Activated effector memory CD4-positive, alpha-beta T cell treated with Interleukin-2 at 50 U/mL for 16 hours (primary cell): ENCODE measurements at regions not wholly inside any gene's neighbourhood (a gene's known extent, or its start where the extent isn't known, plus 50 kb on each side); places are given as distances from the start of the nearest gene placed in this dataset.
"Not testable (repeated sequence)": the region's sequence is repeated elsewhere in the genome, so short reads cannot be mapped to it uniquely, and the experiment has no call there.

Source experiments
- DNase-seq: peaks from one replicate; pipeline ENCODE4 v3.0.0-alpha.2; 2020

DNA sequence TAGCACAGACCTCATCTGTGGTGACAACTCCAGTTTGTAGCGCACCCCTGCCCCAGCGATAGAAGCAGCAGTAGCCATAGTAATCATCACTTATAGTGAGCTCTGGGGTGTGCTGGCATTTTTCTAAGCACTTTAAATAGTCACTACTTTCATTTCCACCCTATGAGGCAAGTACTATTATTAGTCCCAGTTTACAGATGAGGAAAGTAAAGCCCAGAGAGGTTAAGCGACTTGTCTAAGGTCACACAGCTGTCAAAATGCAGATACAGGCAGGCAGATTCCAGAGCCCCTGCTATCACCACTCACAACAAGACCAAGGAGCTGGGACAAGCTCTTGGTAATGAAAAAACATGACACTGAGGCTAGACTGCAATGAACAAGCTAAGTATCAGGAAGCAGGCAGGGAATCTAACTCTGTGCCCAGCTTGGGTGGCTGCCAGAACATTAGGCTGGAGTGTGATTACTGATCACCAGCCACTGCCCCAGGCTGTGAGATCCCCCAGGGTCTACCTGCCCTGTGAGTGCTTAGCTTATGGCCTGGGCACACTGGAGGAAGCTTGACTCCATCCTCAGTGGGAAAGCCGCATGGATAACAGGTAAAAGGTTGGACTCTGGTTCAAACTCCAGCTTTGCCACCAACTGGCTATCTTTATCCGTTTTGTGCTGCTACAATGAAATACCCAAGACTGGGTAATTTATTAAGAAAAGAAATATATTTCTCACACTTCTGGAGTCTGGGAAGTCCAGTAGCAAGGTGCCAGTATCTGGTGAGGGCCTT is 561.1 kb downstream of the MN1 start:
- DNase-seq: no peak

DNA sequence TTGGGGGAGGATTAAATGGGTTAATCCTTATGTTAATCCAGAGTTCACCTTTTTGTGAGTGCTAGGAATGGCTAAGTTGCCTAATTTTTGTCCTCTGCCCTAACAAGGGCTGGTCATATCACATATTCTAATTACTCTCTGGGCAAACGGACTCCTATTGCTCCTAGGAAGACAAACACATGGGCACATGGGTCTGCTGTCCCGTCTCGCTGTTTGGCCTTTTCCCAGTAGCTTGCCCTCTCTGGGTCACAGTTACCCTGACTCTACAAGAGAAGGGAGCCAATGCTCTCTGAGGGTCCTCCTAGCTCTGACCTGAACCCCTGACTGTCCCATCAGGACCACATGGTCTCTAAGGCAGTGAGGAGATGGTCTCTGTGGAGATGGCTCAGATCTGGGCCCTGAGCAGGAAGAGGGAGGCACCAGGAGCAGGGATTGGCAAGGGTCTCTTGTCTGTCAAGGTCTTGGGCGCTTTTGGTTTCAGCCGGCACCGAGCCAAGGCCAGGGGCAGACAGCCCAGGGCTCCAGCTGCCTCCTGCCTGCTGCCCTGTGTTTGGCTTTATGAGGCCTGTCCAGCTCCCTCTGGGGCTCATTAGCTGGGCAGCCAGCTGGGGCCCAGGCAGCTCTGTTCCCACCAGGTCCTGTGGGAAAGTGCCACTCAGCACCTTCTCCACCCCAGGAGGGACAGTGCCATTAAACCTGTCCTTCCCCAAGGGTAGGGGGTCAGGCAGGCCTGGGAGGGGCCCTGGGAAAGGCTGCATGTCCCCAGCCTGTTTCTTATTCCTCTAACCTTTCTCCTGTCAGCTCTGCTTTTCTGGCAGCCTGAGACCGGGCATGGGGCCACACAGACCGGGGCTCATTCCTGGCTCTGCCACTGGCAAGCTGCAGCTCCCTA is 559.9 kb downstream of the MN1 start:
- DNase-seq: no peak

DNA sequence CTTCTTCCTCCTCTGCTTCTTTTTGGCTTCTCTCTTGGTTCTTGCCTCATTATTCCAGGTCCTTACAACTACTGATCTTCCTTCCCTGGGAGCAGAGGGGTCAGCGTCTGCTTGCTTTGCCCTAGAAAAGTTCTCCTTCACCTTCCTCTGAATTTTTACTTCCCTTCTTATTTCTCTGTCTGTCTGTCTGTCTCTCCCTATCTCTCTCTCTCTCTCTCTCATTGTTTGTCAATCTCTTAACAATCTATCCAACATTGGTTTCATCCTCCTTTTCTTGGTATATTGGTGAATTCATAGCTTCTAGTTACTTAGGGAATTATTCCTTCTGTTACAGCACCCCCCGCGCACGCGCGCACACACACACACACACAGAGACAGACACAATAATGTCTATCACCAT is 559.1 kb downstream of the MN1 start:
- no peak for DNase-seq

DNA sequence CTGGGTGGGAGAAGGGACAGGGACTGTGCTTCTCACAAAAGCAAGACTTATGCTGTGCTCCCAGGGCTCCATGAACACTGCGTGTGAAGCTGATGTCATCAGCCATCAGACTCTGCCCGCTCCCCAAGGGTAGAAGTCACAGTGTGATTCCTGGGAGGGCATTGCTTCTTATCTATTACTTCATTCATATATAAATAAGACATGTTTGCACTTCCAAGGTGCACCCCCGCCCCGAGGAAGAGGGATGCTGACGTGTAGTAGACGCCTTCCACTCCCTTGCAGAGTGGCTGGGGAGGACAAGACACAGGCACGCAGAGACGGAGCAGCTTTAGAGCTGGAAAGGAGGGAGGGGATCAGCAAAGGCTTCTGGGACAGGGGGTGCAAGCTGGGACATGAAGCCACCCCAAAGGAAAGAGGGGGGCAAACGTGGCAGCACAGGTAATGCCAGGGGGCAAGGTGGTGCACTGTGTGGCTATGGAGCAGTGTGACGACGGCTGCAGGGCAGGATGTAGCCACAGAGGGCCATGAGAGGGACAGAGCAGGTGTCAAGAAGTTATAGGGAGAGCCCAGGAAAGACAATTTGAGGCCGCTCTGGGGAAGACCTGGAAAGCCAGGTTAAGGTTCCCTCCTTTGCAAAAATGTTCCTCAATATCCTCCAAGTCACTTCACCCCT is 558.5 kb downstream of the MN1 start:
- no peak for DNase-seq

DNA sequence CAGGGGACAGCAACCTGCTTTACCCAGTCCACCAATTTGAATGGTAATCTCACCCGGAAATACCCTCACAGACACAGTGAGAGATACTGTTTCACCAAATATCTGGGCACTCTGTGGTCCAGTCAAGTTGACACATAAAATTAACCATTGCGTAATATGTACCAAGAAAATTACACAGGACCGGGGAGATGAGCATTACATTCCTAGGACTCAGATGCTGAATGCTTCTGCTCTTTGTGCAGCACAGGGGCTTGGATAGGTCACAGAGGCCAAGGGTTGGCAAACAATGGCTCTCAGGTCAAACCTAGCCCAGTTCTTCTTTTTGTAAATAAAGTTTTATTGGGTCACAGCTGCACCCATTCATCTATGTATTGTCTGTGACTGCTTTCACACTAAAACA is 557.2 kb downstream of the MN1 start:
- DNase-seq: no peak

DNA sequence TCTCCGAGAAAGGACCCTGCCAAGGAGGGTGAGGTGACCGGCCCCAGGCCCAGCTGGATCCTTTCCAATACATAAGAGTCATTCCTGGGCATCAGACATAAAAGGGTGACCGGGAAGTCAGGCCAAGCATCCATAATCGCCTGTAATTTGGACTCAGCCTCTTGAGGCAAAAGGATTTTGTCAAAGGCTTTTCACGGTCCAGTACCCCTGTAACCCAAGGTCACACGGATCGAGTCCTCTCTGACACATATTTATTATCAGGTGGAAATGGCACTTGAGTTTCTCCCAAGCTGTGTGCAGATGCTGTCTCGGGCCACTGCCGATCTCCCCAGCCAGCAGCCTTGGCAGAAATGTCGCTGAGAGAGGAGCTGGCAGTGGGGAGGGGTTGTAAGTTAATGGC is 556.5 kb downstream of the MN1 start:
- DNase-seq: no peak

DNA sequence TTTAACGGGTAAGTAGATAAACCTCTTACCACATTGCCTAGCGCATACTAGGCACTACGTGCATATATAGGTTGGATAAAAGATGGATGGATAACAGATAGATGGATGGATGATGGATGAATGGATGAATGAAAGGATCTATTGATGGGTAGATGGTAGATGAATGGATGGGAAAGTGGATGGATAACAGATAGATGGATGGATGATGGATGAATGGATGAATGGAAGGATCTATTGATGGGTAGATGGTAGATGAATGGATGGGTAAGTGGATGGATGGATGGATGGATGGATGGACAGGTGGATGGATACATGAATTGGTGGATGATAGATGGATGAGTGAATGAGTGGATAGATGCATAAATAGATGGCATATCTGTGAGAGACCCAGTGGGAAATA is 555.0 kb downstream of the MN1 start:
- no peak for DNase-seq

DNA sequence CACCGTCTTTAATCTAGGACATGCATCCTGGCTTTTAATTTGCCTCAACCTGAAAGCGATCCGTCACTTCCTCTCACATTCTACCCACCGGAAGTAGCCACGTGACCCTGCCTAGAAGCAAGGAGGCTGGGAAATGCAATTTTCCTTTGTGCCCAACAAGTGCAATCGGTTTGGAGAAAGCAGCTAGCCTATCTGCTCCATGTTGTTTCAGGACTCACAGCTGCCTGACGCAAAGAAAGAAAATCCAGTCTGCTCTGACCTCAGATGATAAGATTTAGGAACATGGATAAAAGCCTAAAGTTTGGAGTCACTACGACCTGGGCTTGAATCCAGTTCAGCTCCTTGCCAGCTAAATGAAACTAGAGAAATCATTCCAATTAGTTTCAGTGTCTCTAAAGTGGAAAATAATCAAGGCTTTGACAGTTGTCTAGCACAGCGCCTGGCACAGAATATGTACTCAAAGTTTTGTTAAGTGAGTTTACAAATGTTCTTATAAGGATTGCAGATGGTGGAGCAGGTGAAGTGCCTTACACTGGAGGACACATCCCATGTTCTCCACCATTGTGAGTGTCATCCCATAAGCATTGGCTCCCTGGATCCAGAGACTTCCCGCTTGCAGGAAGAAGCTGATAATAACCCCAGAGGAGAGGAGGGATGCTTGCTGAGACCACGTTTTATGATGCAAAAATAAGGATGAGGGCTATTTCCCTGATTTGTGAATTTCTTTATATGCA is 553.7 kb downstream of the MN1 start:
- no peak for DNase-seq

DNA sequence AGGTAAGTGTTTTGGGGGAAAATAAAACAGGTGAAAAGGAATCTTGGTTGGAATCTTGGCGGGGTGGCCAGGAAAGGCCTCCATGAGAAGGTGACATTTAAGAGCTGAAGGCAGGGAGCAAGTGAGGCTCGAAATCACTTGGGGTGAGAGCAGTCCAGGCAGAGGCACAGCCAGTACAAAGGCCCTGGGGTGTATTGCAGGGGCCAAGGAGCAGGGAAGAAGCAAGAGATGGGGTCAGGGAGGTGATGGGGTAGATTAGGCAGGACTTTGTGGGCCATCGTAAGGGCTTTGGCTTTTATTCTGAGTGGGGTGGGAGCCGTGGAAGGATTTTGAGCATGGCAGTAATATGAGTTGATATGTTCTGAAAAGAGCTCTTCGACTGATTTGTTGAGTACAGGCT is 551.1 kb downstream of the MN1 start:
- DNase-seq: no peak

DNA sequence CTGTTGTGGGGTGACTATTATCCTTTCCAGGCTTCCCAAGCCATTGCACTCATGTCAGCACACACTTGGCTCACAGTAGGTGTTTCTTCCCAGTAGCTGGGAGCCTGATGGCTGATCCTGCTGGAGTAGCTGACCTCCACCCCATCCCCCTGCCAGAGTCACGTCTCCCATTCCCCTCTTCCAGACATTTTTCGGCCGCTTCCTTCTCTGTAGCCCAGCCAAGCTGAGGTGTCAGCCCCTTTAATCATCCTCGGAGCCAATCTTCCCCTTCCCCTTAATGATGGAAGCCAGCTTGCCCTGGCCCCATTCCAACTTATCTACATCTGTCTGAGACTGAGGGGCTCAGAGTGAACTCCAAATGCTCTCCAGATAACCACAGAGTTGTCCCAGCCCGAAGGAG is 550.7 kb downstream of the MN1 start:
- no peak for DNase-seq

DNA sequence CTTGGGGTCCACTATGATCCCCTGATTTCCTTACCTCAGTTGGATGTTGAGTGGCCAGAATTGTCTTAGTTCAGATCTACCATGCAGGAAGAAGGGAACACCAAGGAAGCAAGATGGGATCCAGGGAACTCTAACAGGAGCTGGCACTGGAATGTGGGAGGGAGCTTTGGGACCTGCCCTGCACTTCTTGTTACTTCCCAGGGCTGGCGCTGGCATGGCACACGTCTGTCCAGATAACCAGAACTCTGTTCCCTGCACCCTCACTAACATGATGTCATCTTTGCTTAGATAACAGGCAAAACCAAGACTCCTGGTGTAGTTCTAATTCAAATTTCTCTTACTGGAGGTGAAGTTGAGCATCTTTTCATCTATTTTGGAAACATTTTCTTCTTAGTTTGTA is 550.0 kb downstream of the MN1 start:
- DNase-seq: no peak

DNA sequence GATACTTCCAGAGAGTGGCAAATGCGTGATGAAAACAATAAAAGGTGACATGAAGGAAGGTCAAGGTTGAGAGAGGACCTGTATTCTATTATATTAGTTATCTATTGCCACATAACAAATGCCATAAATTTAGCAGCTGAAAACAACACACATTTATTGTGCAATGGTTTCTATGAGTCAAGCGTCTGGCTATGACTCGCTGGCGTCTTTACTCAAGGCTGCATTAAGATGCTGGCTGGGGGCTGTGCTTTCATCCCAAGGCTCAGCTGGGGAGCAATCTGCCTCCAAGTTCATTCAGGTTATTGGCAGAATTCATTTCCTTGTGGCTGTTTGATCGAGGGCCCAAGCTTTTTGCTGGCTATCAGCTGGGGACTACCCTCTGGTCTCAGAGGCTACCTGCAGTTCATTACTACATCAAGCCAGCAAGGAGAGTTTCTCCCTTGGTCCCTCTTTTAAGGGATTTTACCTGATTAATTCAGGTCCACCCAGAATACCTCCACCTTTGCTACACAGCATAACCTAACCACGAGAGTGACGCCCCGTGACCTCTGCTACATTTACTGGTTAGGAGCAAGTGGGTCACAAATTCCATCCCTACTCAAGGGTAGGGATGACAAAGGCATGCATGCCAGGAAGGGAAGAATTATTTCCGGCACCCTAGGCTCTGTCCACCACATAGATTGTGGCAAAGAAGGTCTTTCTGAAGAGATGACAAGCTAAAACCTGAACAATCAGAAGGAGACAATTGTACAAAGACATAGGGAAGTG is 549.1 kb downstream of the MN1 start:
- DNase-seq: no peak

DNA sequence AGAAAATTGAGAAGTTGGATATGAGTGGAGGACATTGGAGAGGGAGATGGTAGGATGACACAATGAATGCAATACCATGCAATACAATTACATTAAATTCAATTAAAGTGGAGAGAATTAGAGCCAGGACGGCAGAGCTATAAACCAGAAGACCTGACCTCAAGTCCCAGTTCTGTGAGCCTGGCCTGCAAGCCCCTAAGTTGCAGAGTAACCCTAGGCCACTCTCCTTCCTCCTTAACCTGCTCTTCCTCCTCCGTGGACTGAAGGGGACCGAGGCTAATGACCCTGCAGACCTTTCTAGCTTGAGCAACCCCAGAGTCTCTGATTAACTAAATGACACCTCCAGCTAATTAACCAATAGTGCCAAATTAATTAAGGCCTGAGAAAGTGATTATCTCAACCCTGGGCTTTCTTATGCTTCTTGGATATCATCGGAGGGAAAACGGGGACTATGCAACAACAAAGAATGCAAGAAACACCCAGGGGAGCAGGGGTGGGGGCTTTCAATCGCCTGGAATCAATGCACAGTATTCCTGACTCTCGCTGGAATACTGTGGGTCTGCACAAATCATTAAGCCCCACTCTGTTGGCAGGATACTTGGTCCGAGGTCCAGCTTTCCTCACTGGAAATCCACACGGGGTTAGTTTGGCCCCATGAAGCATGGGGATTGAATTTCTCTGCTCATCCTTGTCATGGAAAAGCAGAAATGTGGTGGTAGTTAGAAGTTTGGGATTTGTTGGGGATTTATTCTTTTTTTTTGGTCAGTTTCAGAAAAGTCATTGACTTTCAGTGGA is 548.3 kb downstream of the MN1 start:
- DNase-seq: no peak

DNA sequence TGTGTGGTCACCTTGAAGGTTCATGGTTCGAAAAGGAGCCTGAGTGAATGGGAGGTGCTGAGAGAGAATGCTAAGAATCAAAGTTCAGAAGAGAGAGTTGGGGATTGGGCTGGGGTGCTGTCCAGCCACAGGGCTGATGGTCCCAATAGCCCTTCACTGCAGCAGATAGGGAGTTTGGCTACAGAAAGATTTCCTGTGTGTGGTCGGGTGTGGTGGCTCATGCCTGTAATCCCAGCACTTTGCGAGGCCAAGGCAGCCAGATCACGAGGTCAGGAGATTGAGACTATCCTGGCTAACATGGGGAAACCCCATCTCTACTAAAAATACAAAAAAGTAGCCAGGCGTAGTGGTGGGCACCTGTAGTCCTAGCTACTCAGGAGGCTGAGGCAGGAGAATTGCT is 547.5 kb downstream of the MN1 start:
- not testable (repeated sequence) for DNase-seq

DNA sequence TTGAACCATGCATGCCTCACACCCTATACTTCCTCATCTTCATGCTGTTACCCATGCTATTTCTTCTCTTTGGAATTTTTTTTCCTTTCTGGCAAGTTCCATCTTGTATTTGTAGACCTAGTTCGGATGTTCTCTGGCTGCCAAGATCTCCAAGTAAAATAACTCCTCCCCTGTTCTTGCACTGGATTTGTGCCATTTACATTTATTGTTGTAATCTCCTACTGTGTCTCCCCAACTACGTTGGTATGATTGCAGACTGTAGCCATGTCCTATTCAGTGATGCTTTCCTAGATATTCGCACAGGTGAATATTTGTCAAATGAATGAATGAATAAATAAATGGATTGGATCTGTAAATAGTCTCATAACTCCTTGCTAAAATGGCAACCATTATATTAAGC is 546.0 kb downstream of the MN1 start:
- DNase-seq: no peak

DNA sequence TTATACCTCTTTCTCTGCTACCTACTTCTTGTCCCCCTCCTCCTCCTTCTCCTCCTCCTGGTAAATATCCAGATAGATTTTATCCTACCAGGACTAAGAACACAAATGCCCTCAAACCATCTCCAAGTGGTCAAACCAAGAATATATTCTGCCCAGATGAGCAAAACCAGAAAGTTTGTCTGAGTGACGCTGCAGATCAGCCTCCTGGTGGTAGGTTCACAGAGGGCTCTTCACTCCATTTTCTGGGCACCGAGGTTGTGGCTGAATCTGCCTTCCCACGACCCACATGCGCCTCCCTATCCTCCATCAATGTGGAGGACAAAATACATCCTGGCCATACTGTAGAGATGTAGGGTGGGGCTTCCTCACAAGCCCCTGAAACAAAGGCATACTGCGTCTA is 543.6 kb downstream of the MN1 start:
- DNase-seq: no peak

DNA sequence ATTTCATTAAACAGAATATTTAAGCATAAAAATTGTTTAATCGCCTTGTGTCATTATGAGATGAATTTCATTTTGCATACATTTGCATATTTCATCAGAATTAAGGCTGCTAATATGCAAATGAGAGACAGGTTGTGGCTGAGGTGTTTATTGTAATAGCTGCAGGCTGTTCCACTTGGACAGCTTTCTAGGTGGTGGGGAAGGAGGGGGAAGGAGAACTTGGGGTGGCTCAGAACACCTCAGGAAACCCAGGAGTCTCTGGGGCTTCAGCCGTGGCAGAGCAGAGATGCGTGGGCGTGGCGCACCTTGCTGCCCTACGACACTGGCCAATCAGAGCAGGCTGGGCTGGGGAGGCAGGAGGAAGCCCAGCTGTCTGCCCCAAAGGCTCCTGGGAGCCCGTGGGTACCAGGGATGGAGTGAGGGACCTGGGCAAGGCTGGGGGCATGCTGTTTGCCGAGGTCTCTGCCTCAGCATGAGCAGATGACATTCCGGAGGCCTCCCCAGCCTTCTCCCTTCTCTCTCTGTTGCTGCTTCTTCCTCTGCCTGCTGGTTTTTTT is 542.9 kb downstream of the MN1 start:
- no peak for DNase-seq

DNA sequence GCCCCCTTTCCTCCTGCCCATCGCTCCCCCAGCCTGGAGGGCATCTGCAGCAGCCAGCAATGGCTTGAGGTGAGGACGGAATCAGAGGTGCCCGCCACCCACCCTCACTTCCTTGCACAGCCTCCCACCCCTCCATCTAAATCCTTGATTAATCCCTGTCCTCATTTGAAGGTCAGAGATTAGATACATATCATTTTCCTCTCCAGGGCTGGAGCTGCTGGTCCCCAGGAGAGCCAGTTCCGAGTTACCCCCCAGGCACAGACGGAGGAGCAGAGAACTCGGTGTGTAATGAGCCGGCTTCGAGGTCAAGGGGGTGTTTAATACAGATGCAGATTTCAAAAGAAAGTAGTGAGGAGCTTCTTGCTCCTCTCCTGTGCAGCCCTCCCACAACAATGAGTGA is 542.1 kb downstream of the MN1 start:
- DNase-seq: no peak

DNA sequence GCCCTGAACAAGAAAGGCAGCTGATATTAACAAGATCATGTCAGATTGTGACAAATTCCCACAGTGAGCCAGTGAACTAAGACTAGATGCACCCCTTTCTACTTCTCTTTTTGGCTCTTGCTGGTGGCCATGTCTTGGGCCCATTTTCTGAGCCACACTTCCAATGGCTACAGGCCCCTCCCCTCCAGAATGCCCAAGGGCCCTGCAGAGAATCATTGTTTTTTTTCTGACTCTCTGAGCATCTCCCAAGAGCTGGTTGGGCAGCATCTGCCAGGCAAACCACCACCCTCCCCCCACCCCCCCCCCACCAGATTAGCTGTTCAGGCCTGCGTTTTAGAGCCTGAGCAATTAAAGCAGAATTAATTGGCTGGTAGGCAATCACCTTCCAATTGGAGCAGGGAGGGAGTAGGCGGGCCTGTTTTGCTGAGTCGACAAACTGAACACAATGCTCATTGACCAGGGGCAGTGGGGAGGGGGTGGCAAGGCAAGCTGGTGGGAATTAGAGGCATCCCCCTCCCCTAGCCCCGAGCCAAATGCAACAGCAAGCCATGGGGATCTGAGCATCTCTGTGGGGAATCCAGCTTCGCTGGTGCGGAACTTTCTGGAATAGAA is 541.4 kb downstream of the MN1 start:
- DNase-seq: no peak

DNA sequence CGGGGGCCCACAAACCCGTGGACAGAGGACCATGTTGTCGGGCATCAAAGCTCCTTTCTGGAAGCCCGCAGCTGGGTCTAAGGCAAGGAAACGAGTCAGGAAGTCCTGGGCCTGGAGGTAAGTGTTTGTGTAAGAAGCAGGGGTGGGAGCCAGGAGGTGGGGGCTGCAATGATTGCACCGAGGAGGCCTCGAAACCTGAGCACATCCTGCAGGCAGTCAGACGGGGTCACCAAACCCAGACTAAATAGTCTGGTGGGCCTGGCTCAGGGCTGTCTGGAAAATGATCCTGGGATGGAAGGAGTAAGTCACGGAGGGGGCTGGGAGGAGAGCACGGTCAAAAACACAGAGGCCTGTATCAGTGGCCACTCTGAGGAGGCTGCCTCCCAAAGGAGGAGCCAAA is 539.2 kb downstream of the MN1 start:
- DNase-seq: no peak

DNA sequence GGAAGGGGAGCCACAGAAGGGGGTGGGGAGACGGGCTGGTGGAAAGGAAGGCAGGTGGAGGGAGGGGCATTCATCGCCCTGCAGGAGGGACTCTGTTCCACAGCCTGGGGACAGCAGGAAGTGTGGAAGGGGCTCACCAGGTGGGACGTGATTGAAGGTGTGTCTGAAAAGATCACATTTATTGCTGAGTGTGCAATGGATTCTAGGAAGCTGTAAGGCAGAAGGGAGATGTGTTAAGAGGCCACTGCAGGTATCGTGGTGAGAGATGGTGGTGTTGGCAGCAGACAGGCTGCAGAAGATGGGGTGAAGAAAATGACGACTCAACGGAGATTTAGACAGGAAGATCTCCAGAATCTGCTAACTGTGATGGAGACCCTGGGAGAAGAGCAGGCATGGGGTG is 537.4 kb downstream of the MN1 start:
- DNase-seq: no peak
